GM21529 (cell line): ENCODE measurements at regions not wholly inside any gene's neighbourhood (a gene's known extent, or its start where the extent isn't known, plus 50 kb on each side); places are given as distances from the start of the nearest gene placed in this dataset.

Experiments
- ATAC-seq: cut with Tn5 transposase; IDR thresholded peaks from one replicate; pipeline ENCODE4 v1.9.1; 2021; ENCODE audit not compliant: unreplicated experiment

GRCh38 chr3:124273651-124274050 lies 281.7 kb upstream of the ROPN1 start:
- no peak for ATAC-seq

GRCh38 chr3:124274051-124274450 lies 282.1 kb upstream of the ROPN1 start:
- ATAC-seq, result no peak

DNA sequence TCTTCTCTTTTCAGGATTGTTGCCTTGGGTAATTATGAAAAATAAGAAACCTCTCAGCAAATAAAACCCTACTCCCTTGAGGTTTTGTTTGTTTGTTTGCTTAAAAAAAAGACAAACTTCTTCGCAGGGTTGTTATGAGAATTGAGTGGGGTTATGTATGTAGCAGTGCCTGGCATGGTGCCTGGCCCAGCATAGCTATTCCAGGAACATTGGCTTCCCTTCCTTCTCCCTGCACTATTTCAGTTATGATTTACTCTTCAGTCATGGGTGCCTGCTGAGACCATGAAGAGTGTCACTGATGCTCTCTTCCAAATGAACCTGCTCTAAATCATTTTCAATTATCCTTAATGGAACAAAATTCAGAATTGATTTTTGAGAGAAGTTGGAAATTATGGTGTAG lies 283.5 kb upstream of the ROPN1 start:
- no peak for ATAC-seq

GRCh38 chr3:124276133-124276532 lies 284.2 kb upstream of the ROPN1 start:
- ATAC-seq, result no peak

DNA sequence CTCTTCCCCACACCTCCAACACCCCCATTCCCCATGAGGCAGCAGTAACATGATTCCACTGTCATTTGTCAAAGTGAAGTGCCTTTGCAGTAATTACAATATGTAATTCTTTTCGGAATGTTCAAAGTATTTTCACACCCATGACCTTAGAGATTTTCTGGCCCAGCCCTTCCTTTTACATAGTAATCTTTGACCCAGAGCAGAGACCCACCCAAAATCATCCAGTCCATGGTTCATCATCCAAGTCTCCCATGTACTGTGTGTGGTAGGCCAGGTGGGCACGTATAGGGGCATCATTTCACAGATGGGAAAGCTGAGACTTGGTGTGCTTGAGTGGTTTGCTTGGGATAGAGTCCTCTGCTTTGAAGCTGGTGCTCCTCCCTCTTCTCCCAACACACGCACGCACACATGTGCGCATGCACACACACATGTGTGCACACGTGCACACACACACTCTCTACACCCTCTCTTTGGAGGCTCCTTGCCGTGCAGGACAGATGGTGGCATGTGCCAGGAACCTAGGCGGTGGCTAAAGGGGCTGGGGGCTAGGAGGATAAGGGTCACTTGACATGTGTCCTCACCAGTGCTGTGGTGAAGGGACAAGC lies 284.7 kb upstream of the ROPN1 start:
- no peak for ATAC-seq

GRCh38 chr3:124277144-124277890 lies 285.4 kb upstream of the ROPN1 start:
- ATAC-seq, result no peak

DNA sequence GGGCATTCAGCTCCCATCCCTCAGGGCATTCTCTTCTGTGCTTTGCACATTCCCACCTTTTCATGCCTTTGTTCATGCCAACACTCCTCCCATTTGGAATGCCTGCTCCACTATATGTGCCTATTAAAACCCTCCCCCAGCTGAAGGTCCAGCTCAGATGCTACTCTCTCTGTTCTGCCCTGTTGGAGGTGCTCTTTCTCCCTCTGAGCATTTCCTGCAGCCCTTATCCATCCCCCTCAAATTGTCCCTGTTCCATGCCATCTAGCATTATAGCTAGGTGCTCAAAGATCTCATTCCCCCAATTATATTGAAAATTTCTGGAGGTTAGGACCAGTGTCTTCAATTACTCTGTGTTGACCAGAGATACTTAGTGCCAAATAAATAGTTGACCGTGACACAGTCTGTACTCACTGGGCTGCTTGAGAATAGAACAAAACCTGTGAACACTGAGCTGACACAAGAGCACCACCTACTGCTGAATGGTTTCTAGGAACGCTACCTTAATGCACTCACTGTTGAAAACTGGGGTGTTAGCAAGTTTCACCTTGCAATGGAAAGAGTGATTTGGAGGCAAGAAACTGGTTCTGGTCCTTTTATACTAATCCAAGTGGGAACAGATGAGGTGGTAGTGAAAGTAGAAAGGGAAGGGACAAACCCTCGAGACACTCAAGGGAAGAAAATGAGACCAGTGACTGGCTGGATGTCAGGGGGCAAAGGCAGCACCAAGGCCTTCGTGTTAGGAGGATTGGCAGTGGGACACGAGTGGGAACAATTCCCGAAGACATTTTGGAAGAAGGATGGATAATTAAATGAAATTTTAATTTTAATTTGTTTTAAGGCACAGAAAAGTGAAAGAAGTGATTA lies 289.8 kb upstream of the ROPN1 start:
- no peak for ATAC-seq

DNA sequence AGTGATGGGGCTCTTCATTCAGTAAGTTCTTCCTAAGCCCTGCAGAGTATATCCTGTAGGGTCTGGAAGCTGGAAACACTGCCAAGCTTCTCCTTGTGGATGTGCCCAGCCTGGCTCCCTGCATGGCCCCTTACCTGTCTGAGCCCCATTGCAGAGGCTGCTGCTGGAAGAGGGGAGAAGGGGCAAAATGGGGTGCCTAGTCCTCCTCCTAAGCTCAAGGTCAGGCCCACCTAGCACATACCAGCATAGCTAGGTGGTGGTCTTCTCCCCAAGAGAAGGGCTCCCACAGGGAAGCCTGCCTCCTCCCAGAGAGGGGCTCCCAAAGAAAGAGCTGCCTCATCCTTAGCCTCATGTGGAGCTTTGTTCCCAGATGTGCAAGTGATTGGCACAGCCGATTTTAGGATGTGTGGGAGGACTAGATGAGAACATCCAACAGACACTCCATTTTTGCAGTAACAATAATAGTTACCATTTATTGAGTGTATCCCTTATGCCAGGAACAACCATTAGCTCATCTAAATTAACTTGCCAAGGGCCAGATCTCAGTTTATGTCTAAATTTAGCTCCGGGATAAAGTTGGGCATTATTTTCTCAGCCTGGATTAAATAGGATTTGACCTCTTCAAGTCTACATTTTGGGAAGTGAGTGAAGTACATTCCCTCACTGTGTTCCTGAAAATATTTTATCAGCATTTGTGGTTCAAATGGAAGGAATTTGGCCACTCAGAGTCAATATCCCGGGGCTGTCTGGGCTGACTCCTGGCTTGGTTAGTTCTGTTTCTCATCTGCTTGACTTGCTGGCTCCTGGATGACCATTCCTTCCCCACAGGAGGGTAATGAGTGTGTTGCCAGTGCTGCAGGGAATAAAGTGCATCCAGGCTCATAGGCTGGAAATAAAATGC lies 291.1 kb upstream of the ROPN1 start:
- ATAC-seq, result no peak

- ATAC-seq, result no peak
Measured at GRCh38 chr3:124283652-124284023, 291.7 kb upstream of the ROPN1 start.

GRCh38 chr3:124288996-124289395 lies 297.1 kb upstream of the ROPN1 start:
- ATAC-seq, result no peak

DNA sequence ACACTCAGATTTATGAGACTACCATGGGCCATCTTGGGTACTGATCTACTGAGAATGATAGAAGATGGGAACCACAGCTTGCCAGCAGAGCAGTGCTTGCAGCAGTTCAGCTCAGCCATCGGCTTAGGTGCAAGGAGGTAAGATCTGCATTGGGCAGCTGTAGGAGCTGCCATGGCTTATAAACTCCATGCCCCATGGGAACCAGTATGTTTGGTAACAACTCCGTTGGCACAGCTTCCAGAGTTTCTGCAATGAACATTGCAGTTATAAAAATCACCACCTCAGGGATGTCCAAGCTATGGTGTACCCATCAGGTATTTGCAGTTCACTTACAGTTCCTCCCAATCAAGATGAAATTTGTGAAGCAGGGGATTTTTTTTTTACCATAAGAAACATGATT lies 299.1 kb upstream of the ROPN1 start:
- ATAC-seq, result no peak

DNA sequence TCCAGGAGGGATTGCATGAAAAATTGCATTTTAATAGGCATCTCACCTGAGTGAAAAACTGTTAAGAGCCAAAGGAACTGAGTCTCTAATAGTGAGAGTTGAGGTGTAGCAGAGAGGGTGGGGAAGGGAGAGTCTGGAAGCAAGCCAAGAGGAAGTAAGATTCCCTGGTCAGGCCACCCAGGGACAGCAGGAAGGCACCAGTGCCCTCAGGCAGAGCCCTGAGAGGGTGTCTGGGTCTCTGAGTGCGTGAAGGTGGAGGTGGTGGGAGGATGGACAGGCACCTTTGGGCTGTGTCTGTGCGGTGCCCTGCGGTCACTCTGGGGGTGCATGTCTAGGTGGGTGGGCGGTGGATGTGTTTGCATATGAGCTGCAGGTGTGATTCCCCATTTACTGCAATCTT lies 300.4 kb upstream of the ROPN1 start:
- no peak for ATAC-seq

DNA sequence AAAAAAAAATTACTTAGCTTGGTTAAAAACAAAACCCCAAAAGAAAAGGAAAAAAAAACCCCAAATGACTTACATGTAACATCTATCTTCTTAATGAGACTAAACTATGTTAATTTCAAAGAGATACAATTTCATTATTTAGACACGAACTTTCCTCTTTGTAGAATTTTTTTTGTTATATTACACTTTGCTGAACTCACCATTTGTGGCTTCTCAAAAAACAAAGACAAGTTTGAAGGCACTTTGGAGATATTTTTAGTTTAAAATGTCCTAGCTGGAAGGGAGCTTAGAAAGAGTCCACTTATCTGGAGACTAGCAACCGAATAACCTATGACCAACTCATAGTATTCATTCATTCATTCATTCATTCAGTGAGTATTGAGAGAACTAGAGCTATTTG lies 301.7 kb upstream of the ROPN1 start:
- no peak for ATAC-seq

DNA sequence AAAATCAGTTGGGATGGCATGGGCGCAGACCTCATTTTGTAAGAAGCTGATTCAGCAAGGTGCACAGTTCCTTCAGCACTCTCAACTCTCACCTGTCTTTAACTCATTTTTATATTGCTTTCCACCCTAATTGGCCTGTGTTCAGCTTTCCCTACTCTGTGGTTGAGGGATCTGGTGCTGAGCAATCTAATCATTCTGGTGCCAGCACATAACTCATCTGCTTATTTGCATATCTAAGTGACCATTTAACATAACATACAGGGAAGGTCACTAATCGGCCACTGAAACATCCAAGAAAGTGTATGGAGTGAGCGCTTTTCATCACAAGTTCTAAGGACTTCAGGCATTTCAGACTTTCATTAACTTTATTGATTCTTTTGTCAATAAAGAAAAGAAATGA lies 303.4 kb upstream of the ROPN1 start:
- no peak for ATAC-seq

- no peak for ATAC-seq
Measured at GRCh38 chr3:124296406-124296805, 304.5 kb upstream of the ROPN1 start.

DNA sequence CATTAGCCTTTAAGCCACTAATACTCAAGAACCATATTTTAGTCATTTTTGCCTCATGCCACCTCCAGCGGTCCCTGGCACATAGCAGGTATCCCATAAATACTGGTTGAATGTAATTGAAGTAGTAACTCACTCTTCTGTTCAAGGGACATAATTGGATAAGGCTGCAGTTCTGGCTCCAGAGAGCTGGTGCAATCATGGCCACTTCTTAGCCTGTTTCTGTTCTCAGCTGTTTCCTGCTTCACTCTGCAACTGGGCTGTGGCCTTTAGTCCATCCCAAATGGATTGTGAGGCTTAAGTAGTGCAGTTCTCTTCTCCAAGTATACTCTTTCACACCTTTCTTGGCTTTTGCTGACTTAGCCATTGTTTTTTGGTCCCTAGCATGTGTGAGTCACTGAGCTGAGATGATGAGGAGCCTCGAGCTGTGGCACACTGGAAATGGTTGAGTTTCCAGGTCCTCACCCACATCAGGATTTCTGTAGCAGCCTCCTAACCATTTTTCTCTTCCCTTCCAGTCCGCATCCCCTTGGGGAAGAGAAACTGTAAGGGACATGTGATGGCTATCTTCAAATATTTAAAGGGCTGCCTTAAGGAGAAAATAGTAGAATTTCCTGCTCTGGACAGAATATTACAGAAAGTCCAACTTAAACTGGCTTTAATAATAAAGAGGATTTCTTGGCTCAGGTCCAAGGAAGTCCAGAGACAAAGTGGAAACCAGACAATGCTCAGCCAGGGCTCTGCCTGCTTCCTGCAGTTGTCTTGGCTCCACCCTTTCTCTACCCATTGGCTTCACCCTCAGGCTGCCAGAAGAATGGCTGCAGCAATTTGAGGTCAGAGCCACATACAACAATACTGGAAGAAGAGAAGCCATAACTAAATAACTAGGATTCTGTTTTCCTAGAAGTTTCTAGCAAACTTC lies 305.4 kb upstream of the ROPN1 start:
- ATAC-seq, result no peak

GRCh38 chr3:124298301-124298700 lies 306.4 kb upstream of the ROPN1 start:
- no peak for ATAC-seq

GRCh38 chr3:124298951-124299350 lies 307.0 kb upstream of the ROPN1 start:
- no peak for ATAC-seq

DNA sequence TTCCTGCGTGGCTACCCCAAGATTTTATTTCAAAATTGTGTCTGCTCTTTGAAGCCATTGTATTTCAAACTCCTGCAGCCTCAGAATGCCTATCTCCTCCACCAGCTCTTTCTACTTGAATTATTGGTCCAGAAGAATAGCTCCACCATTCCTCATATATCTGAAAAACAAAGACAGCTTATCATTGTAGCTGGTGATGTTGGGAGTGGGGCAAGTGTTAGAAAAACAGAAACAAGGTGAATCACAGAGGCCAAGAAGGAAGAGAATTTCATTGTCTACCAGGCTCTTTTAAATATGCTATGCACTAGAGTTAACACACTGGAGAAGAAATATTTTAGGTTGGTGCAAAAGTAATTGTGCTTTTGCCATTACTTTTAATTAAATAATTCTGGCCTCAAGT lies 307.9 kb upstream of the ROPN1 start:
- no peak for ATAC-seq

DNA sequence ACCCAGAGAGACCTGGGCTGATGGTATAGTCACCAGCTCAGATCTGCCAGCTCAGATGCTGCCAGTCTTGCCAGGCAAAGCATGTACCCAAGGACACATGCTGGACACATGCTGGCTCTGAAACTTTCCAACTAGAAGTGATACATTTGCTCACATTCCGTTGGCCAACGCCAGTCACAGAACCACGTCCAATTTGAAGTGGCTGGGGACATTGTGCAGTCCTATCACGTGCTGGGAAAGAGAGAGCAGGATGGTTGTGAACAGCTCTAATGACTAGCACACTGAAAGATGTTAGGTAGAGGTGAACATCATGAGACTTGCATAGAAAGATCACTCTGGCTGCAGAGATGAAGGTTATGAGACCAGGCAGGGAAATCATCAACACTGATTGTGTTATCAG lies 308.5 kb upstream of the ROPN1 start:
- ATAC-seq, result no peak
